DOHH2 (cell line): ENCODE measurements at regions not wholly inside any gene's neighbourhood (a gene's known extent, or its start where the extent isn't known, plus 50 kb on each side); places are given as distances from the start of the nearest gene placed in this dataset.

Source experiments
- H3F3A ChIP-seq: fragments of 200-600 bp; sonication (generic), shearing (Covaris generic); 2 replicates; pipeline ENCODE4 v1.6.0; 2016; ENCODE audit warnings: antibody characterized with exemption, mild to moderate bottlenecking; ENCODE audit not compliant: control insufficient read depth, insufficient read depth
- H3K27ac ChIP-seq: fragments of 200-600 bp; sonication (generic); 2 replicates; pipeline ENCODE4 v1.5.1; 2014; ENCODE audit warnings: low read depth, mild to moderate bottlenecking, low read length, moderate library complexity
- H3K27me3 ChIP-seq: fragments of 200-600 bp; sonication (generic); 2 replicates; pipeline ENCODE4 v1.6.1; 2014; ENCODE audit warnings: mild to moderate bottlenecking, low read length, mixed read lengths; ENCODE audit not compliant: control insufficient read depth
- H3K36me3 ChIP-seq: fragments of 200-600 bp; sonication (generic); 2 replicates; pipeline ENCODE4 v1.6.1; 2014; ENCODE audit warnings: mild to moderate bottlenecking, low read length, moderate library complexity, mixed read lengths; ENCODE audit not compliant: control insufficient read depth
- H3K4me1 ChIP-seq: fragments of 200-600 bp; sonication (generic); 2 replicates; pipeline ENCODE4 v1.6.1; 2014; ENCODE audit warnings: mild to moderate bottlenecking, low read length, mixed read lengths; ENCODE audit not compliant: control insufficient read depth
- H3K4me2 ChIP-seq: fragments of 200-600 bp; sonication (generic); 2 replicates; pipeline ENCODE4 v1.6.0; 2014; ENCODE audit warnings: mild to moderate bottlenecking, low read length, moderate library complexity
- H3K4me3 ChIP-seq: fragments of 200-600 bp; sonication (generic); 2 replicates; pipeline ENCODE4 v1.5.1; 2014; ENCODE audit warnings: mild to moderate bottlenecking, low read length, mixed read lengths
- H3K79me2 ChIP-seq: fragments of 200-600 bp; sonication (generic); 2 replicates; pipeline ENCODE4 v1.6.1; 2014; ENCODE audit warnings: mild to moderate bottlenecking, low read length, mixed read lengths; ENCODE audit not compliant: control insufficient read depth
- H3K9me2 ChIP-seq: fragments of 200-600 bp; sonication (generic); replicated peaks from 2 replicates; pipeline ENCODE4 v1.6.1; 2014; ENCODE audit warnings: mild to moderate bottlenecking, low read length, mixed read lengths; ENCODE audit not compliant: control insufficient read depth
- H3K9me3 ChIP-seq: fragments of 200-600 bp; sonication (generic); 2 replicates; pipeline ENCODE4 v1.6.1; 2014; ENCODE audit warnings: antibody characterized with exemption, low read length, mixed read lengths; ENCODE audit not compliant: control insufficient read depth, insufficient read depth
- H4K20me1 ChIP-seq: fragments of 200-600 bp; sonication (generic); 2 replicates; pipeline ENCODE4 v1.6.0; 2014; ENCODE audit warnings: low read depth, mild to moderate bottlenecking, antibody characterized with exemption, low read length, moderate library complexity; ENCODE audit not compliant: control insufficient read depth, insufficient read depth
- EZH2phosphoT487 ChIP-seq: fragments of 200-600 bp; sonication (generic); IDR thresholded peaks from 2 replicates; pipeline ENCODE4 v1.6.1; 2017; ENCODE audit warnings: borderline replicate concordance, mild to moderate bottlenecking, antibody characterized with exemption, low read length, moderate library complexity, mixed read lengths
- TF ChIP-seq, protein P1 (sequence below): fragments of 200-600 bp; sonication (generic); IDR thresholded peaks from one replicate; pipeline ENCODE4 v1.5.1; 2014; ENCODE audit warnings: antibody characterized with exemption, mild to moderate bottlenecking, low read depth, low read length; ENCODE audit not compliant: poor library complexity, severe bottlenecking

DNA sequence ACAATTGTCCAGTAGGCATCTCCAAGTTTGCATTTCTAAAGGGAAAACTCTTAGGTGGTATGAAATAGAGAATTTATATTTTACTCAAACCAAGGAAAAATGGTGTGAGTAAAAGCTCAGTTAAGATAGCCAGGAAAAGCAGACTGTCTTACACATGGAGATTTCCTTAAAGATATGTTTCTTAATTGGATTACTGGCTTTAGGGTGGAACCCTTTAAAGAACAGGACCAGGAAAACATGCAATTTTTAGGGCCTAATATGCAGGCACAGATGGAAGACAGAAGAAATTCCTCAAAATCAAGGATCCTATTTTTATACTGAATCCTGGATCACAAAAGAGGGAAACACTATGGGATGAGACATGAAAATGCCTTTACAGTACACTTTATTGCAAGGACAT, 100.3 kb upstream of the PCDH17 start:
- H3K9me2 ChIP-seq: no peaks in the 10 kb centered on the region
- H4K20me1 ChIP-seq: no peaks in the 10 kb centered on the region
- H3K27me3 ChIP-seq: no peaks in the 10 kb centered on the region
- TF ChIP-seq, protein P1, sequence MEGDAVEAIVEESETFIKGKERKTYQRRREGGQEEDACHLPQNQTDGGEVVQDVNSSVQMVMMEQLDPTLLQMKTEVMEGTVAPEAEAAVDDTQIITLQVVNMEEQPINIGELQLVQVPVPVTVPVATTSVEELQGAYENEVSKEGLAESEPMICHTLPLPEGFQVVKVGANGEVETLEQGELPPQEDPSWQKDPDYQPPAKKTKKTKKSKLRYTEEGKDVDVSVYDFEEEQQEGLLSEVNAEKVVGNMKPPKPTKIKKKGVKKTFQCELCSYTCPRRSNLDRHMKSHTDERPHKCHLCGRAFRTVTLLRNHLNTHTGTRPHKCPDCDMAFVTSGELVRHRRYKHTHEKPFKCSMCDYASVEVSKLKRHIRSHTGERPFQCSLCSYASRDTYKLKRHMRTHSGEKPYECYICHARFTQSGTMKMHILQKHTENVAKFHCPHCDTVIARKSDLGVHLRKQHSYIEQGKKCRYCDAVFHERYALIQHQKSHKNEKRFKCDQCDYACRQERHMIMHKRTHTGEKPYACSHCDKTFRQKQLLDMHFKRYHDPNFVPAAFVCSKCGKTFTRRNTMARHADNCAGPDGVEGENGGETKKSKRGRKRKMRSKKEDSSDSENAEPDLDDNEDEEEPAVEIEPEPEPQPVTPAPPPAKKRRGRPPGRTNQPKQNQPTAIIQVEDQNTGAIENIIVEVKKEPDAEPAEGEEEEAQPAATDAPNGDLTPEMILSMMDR: no peak
- no peak for TF ChIP-seq EZH2phosphoT487
- no peaks in the 10 kb centered on the region for H3F3A ChIP-seq
- no peak overlapping the region for H3K27ac ChIP-seq
- no peaks in the 10 kb centered on the region for H3K4me1 ChIP-seq
- no peak overlapping the region for H3K4me2 ChIP-seq
- no peaks in the 10 kb centered on the region for H3K79me2 ChIP-seq
- no peaks in the 10 kb centered on the region for H3K9me3 ChIP-seq
- H3K36me3 ChIP-seq: no peaks in the 10 kb centered on the region
- no peak overlapping the region for H3K4me3 ChIP-seq

DNA sequence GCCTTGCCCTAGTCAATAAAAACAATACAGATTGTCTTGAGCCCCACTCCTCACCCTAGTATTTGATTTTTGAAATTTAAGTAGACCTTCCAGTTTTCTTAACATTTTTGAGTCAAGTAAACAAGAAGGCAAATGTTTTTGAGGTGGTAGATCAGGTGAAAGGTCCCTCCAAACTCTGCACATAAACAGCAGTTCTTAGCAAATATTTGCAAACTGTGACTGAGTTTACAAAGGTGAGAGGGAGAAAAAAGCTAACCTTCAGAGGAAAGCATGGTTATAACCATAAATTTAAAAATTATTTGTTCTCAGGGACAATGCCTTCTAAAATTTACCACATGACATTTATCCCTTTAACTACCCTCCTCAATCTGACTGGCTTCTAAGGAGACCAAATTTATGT, 84.6 kb upstream of the PCDH17 start:
- Histone ChIP-seq H3K4me3 (no peak overlapping the region), H3K4me2 (no peak overlapping the region), H3F3A (no peaks in the 10 kb centered on the region), H4K20me1 (no peaks in the 10 kb centered on the region), H3K4me1 (no peaks in the 10 kb centered on the region), H3K36me3 (no peaks in the 10 kb centered on the region), H3K27me3 (no peaks in the 10 kb centered on the region), H3K79me2 (no peaks in the 10 kb centered on the region), H3K9me2 (no peaks in the 10 kb centered on the region), H3K27ac (no peak overlapping the region), H3K9me3 (no peaks in the 10 kb centered on the region)
- TF ChIP-seq EZH2phosphoT487: no peak
- TF ChIP-seq, protein P1: no peak

- no peak overlapping the region for H3K27ac ChIP-seq
- TF ChIP-seq EZH2phosphoT487: no peak
- TF ChIP-seq, protein P1: no peak
- H3K36me3 ChIP-seq: no peaks in the 10 kb centered on the region
- H3K4me2 ChIP-seq: no peak overlapping the region
- H3F3A ChIP-seq: no peaks in the 10 kb centered on the region
- no peak overlapping the region for H3K4me3 ChIP-seq
- H3K79me2 ChIP-seq: no peaks in the 10 kb centered on the region
- no peaks in the 10 kb centered on the region for H3K27me3 ChIP-seq
- H3K9me2 ChIP-seq: no peaks in the 10 kb centered on the region
- no peaks in the 10 kb centered on the region for H3K9me3 ChIP-seq
- H4K20me1 ChIP-seq: no peaks in the 10 kb centered on the region
- H3K4me1 ChIP-seq: no peaks in the 10 kb centered on the region
Observed at GRCh38 chr13:57552437-57552836, 79.1 kb upstream of the PCDH17 start.

DNA sequence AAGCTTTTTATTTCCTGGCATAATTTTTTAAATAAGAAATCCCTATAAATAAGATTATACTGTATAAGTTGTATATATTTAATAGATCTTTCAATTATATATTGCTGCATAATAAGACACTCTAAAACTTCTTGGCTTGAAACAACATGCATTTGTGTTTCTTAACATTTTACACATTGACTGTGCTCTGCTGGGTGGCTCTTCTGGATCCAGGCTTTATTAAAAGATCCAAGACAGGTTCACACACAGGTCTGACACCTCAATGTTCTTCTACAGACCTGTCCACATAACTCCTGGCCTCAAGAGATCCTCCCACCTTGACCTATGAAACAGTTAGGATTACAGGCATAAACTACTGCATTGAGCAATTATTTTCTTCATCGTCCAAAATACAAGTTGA, 77.6 kb upstream of the PCDH17 start:
- no peaks in the 10 kb centered on the region for H3K4me1 ChIP-seq
- no peak overlapping the region for H3K4me3 ChIP-seq

More for the DNA sequence above, 77.6 kb upstream of the PCDH17 start:
- H3K4me2 ChIP-seq: no peak overlapping the region
- no peaks in the 10 kb centered on the region for H3K9me2 ChIP-seq
- no peaks in the 10 kb centered on the region for H3K9me3 ChIP-seq
- H4K20me1 ChIP-seq: no peaks in the 10 kb centered on the region
- no peaks in the 10 kb centered on the region for H3K79me2 ChIP-seq
- TF ChIP-seq, protein P1: no peak
- TF ChIP-seq EZH2phosphoT487: no peak
- no peaks in the 10 kb centered on the region for H3K27me3 ChIP-seq
- no peaks in the 10 kb centered on the region for H3F3A ChIP-seq
- no peaks in the 10 kb centered on the region for H3K36me3 ChIP-seq
- no peak overlapping the region for H3K27ac ChIP-seq
